Panc1 (cell line): ENCODE measurements at regions not wholly inside any gene's neighbourhood (a gene's known extent, or its start where the extent isn't known, plus 50 kb on each side); places are given as distances from the start of the nearest gene placed in this dataset.

ENCODE experiments used
- ATAC-seq: fragments of 200-7000 bp; cut with Tn5 transposase; 2 replicates; pipeline ENCODE4 v1.9.1; 2020; ENCODE audit warnings: mild to moderate bottlenecking, moderate library complexity
- BruUV-seq: library from RNA; stranded (reverse); fragments of 400-500 nt; replicated peaks from 2 replicates; lab custom pipeline; 2021; lab: Mats Ljungman, UMichigan
- CTCF ChIA-PET: fragments of 300-600 bp; sonication (Branson Sonifier 250); formaldehyde crosslinking; loops from one replicate; lab custom pipeline; 2022; ENCODE audit warnings: antibody characterized with exemption; lab: Charles Lee
- POLR2A ChIA-PET: fragments of 300-600 bp; sonication (Branson Sonifier 250); formaldehyde crosslinking; loops from one replicate; lab custom pipeline; 2022; ENCODE audit warnings: antibody characterized with exemption; lab: Charles Lee
- DNase-seq: peaks from one replicate; pipeline ENCODE4 v3.0.0-alpha.2; 2010; ENCODE audit warnings: low read depth, low spot score
- H3K27ac ChIP-seq: 2 replicates; pipeline ENCODE4 v1.5.1; 2011; ENCODE audit warnings: mild to moderate bottlenecking, low read length, inconsistent platforms
- H3K27me3 ChIP-seq: fragments of 200-500 bp; sonication (Bioruptor generic); 2 replicates; pipeline ENCODE4 v1.6.0; 2014; ENCODE audit warnings: low read length, inconsistent platforms; ENCODE audit not compliant: control insufficient read depth, insufficient read depth
- H3K36me3 ChIP-seq: fragments of 200-500 bp; sonication (Bioruptor generic); 2 replicates; pipeline ENCODE4 v1.5.1; 2014; ENCODE audit warnings: inconsistent platforms, mild to moderate bottlenecking, low read length, moderate library complexity; ENCODE audit not compliant: control insufficient read depth, insufficient read depth
- H3K4me1 ChIP-seq: 2 replicates; pipeline ENCODE4 v1.5.1; 2011; ENCODE audit warnings: inconsistent platforms, mild to moderate bottlenecking, low read length, moderate library complexity; ENCODE audit not compliant: control insufficient read depth, insufficient read depth
- H3K4me3 ChIP-seq, 2 experiments: 2 replicates each; pipeline ENCODE4 v1.5.1; 2011 to 2012; ENCODE audit warnings: low read depth in 2 of 2, low read length in 2 of 2, mild to moderate bottlenecking in 2 of 2, inconsistent platforms in 1 of 2, moderate library complexity in 1 of 2
- H3K9me3 ChIP-seq: fragments of 200-500 bp; sonication (Bioruptor generic); 2 replicates; pipeline ENCODE4 v1.5.1; 2014; ENCODE audit warnings: low read depth, mild to moderate bottlenecking, inconsistent platforms, low read length, moderate library complexity; ENCODE audit not compliant: control insufficient read depth, insufficient read depth
- POLR2AphosphoS5 ChIP-seq: IDR thresholded peaks from 2 replicates; pipeline ENCODE4 v1.6.1; 2012; ENCODE audit warnings: mild to moderate bottlenecking, low read depth, low read length, moderate library complexity
- SIN3A ChIP-seq: IDR thresholded peaks from 2 replicates; pipeline ENCODE4 v1.6.1; 2012; ENCODE audit warnings: low read depth, mild to moderate bottlenecking, low read length, moderate library complexity, borderline replicate concordance; ENCODE audit not compliant: insufficient read depth
- TCF7L2 ChIP-seq: IDR thresholded peaks from 2 replicates; pipeline ENCODE4 v1.6.1; 2011; ENCODE audit warnings: mild to moderate bottlenecking, low read depth, low read length, inconsistent platforms
- in situ Hi-C: cut with HindIII; loops from 2 replicates; pipeline ENCODE4 v1.10.0; 2016; ENCODE audit warnings: low sequenced_read_pairs, low pct_unique_long_range_greater_than_20kb
- intact Hi-C: fragments of 100-400 bp; cut with micrococcal nuclease; formaldehyde crosslinking; loops from one replicate; pipeline ENCODE4 v1.10.0; 2022; ENCODE audit not compliant: unreplicated experiment
- TF ChIP-seq, protein P1 (sequence below): fragments of 450-650 bp; IDR thresholded peaks from 2 replicates; pipeline ENCODE4 v1.5.1; 2017; ENCODE audit warnings: mild to moderate bottlenecking
- TF ChIP-seq, protein P2 (sequence below), 2 experiments: IDR thresholded peaks; 2 replicates each; pipeline ENCODE4 v1.6.1; 2011 to 2012; ENCODE audit warnings: low read depth in 2 of 2, control low read depth in 1 of 2, low read length in 1 of 2, mild to moderate bottlenecking in 1 of 2, moderate library complexity in 1 of 2; ENCODE audit not compliant: insufficient read depth in 1 of 2

- no peaks in the 10 kb centered on the region for H3K4me1 ChIP-seq
- ChIA-PET POLR2A (no interaction called here), CTCF (no interaction called here)
- no peak overlapping the region for H3K27ac ChIP-seq
- no peaks in the 10 kb centered on the region for H3K9me3 ChIP-seq
- in situ Hi-C loops (no loop called here), intact Hi-C loops (no loop called here)
- no peaks in the 10 kb centered on the region for H3K27me3 ChIP-seq
- H3K4me3 ChIP-seq = no peak overlapping the region
- H3K36me3 ChIP-seq = no peaks in the 10 kb centered on the region
- no peak for TF ChIP-seq SIN3A
- TF ChIP-seq, protein P1, sequence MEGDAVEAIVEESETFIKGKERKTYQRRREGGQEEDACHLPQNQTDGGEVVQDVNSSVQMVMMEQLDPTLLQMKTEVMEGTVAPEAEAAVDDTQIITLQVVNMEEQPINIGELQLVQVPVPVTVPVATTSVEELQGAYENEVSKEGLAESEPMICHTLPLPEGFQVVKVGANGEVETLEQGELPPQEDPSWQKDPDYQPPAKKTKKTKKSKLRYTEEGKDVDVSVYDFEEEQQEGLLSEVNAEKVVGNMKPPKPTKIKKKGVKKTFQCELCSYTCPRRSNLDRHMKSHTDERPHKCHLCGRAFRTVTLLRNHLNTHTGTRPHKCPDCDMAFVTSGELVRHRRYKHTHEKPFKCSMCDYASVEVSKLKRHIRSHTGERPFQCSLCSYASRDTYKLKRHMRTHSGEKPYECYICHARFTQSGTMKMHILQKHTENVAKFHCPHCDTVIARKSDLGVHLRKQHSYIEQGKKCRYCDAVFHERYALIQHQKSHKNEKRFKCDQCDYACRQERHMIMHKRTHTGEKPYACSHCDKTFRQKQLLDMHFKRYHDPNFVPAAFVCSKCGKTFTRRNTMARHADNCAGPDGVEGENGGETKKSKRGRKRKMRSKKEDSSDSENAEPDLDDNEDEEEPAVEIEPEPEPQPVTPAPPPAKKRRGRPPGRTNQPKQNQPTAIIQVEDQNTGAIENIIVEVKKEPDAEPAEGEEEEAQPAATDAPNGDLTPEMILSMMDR = no peak
- TF ChIP-seq, protein P2, sequence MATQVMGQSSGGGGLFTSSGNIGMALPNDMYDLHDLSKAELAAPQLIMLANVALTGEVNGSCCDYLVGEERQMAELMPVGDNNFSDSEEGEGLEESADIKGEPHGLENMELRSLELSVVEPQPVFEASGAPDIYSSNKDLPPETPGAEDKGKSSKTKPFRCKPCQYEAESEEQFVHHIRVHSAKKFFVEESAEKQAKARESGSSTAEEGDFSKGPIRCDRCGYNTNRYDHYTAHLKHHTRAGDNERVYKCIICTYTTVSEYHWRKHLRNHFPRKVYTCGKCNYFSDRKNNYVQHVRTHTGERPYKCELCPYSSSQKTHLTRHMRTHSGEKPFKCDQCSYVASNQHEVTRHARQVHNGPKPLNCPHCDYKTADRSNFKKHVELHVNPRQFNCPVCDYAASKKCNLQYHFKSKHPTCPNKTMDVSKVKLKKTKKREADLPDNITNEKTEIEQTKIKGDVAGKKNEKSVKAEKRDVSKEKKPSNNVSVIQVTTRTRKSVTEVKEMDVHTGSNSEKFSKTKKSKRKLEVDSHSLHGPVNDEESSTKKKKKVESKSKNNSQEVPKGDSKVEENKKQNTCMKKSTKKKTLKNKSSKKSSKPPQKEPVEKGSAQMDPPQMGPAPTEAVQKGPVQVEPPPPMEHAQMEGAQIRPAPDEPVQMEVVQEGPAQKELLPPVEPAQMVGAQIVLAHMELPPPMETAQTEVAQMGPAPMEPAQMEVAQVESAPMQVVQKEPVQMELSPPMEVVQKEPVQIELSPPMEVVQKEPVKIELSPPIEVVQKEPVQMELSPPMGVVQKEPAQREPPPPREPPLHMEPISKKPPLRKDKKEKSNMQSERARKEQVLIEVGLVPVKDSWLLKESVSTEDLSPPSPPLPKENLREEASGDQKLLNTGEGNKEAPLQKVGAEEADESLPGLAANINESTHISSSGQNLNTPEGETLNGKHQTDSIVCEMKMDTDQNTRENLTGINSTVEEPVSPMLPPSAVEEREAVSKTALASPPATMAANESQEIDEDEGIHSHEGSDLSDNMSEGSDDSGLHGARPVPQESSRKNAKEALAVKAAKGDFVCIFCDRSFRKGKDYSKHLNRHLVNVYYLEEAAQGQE (IDR thresholded peaks at IDR 0.05; ENCODE audit: insufficient read depth in 1 of 2, low read depth in 2 of 2, low read length in 1 of 2) = no peak
- TF ChIP-seq TCF7L2 = no peak
- TF ChIP-seq POLR2AphosphoS5 = no peak
- DNase-seq (no peak), ATAC-seq (no peak)
- BruUV-seq = no TSS peak
These were observed 459.0 kb upstream of the ATP2B1 start for GRCh38 chr12:90167518-90168208.

GRCh38 chr12:90166671-90167070, 458.0 kb upstream of the ATP2B1 start:
- no peak overlapping the region for H3K4me3 ChIP-seq
- in situ Hi-C loops = no loop called here
- no peaks in the 10 kb centered on the region for H3K36me3 ChIP-seq
- no peaks in the 10 kb centered on the region for H3K27me3 ChIP-seq
- POLR2A ChIA-PET = no interaction called here
- no peak for DNase-seq
- intact Hi-C loops = no loop called here
- H3K27ac ChIP-seq = no peak overlapping the region
- TF ChIP-seq SIN3A (no peak), POLR2AphosphoS5 (no peak), TCF7L2 (no peak)
- TF ChIP-seq, protein P2 (IDR thresholded peaks at IDR 0.05; ENCODE audit: insufficient read depth in 1 of 2, low read depth in 2 of 2, low read length in 1 of 2) = no peak
- TF ChIP-seq, protein P1 = no peak
- H3K9me3 ChIP-seq = no peaks in the 10 kb centered on the region
- no peaks in the 10 kb centered on the region for H3K4me1 ChIP-seq
- BruUV-seq = no TSS peak
- CTCF ChIA-PET = no interaction called here
- ATAC-seq = no peak
